ENCODE measurements at regions not wholly inside any gene's neighbourhood (a gene's known extent, or its start where the extent isn't known, plus 50 kb on each side); places are given as distances from the start of the nearest gene placed in this dataset.

GRCh38 chr2:64848363-64848762, 140.8 kb upstream of the SLC1A4 start:
- DNase-seq (ENCODE audit: low read depth in 4 of 4, low spot score in 3 of 4), result no peak

- DNase-seq (ENCODE audit: low read depth in 4 of 4, low spot score in 3 of 4), result no peak
These were observed 140.3 kb upstream of the SLC1A4 start for GRCh38 chr2:64848945-64849344.

GRCh38 chr2:64850642-64851041, 138.6 kb upstream of the SLC1A4 start:
- DNase-seq (ENCODE audit: low read depth in 4 of 4, low spot score in 3 of 4), result no peak

- no peak for DNase-seq (ENCODE audit: low read depth in 4 of 4, low spot score in 3 of 4)
These were observed 136.4 kb upstream of the SLC1A4 start for GRCh38 chr2:64852771-64853241.

- DNase-seq (ENCODE audit: low read depth in 4 of 4, low spot score in 3 of 4), result no peak
These were observed 135.9 kb upstream of the SLC1A4 start for GRCh38 chr2:64853306-64853705.

- DNase-seq (ENCODE audit: low read depth in 4 of 4, low spot score in 3 of 4), result no peak
These were observed 135.3 kb upstream of the SLC1A4 start for GRCh38 chr2:64853894-64854293.

GRCh38 chr2:64854773-64855237, 134.4 kb upstream of the SLC1A4 start:
- DNase-seq (ENCODE audit: low read depth in 4 of 4, low spot score in 3 of 4), result no peak

GRCh38 chr2:64857581-64858471, 131.4 kb upstream of the SLC1A4 start:
- no peak for DNase-seq (ENCODE audit: low read depth in 4 of 4, low spot score in 3 of 4)

GRCh38 chr2:64858541-64859311, 130.5 kb upstream of the SLC1A4 start:
- DNase-seq (ENCODE audit: low read depth in 4 of 4, low spot score in 3 of 4), result no peak

GRCh38 chr2:64859312-64860212, 129.6 kb upstream of the SLC1A4 start:
- DNase-seq (ENCODE audit: low read depth in 4 of 4, low spot score in 3 of 4), result no peak

GRCh38 chr2:64860276-64860885, 128.8 kb upstream of the SLC1A4 start:
- DNase-seq (ENCODE audit: low read depth in 4 of 4, low spot score in 3 of 4), result no peak

GRCh38 chr2:64860936-64861335, 128.3 kb upstream of the SLC1A4 start:
- DNase-seq (ENCODE audit: low read depth in 4 of 4, low spot score in 3 of 4), result no peak

GRCh38 chr2:64861452-64862397, 127.5 kb upstream of the SLC1A4 start:
- no peak for DNase-seq (ENCODE audit: low read depth in 4 of 4, low spot score in 3 of 4)

GRCh38 chr2:64862623-64863022, 126.6 kb upstream of the SLC1A4 start:
- no peak for DNase-seq (ENCODE audit: low read depth in 4 of 4, low spot score in 3 of 4)

- DNase-seq (ENCODE audit: low read depth in 4 of 4, low spot score in 3 of 4), result no peak
These were observed 125.9 kb upstream of the SLC1A4 start for GRCh38 chr2:64863097-64863820.

- no peak for DNase-seq (ENCODE audit: low read depth in 4 of 4, low spot score in 3 of 4)
These were observed 123.9 kb upstream of the SLC1A4 start for GRCh38 chr2:64865073-64865830.

GRCh38 chr2:64865831-64866345, 123.3 kb upstream of the SLC1A4 start:
- DNase-seq (ENCODE audit: low read depth in 4 of 4, low spot score in 3 of 4), result no peak

Measured in right renal pelvis (tissue), 4 donors.